HG03521 (cell line): ENCODE measurements at regions not wholly inside any gene's neighbourhood (a gene's known extent, or its start where the extent isn't known, plus 50 kb on each side); places are given as distances from the start of the nearest gene placed in this dataset.
"Not testable (repeated sequence)": the region's sequence is repeated elsewhere in the genome, so short reads cannot be mapped to it uniquely, and the experiment has no call there.

Experiments used
- ATAC-seq: cut with Tn5 transposase; IDR thresholded peaks from one replicate; pipeline ENCODE4 v1.9.1; 2021; ENCODE audit warnings: mild to moderate bottlenecking, moderate library complexity; ENCODE audit not compliant: unreplicated experiment

DNA sequence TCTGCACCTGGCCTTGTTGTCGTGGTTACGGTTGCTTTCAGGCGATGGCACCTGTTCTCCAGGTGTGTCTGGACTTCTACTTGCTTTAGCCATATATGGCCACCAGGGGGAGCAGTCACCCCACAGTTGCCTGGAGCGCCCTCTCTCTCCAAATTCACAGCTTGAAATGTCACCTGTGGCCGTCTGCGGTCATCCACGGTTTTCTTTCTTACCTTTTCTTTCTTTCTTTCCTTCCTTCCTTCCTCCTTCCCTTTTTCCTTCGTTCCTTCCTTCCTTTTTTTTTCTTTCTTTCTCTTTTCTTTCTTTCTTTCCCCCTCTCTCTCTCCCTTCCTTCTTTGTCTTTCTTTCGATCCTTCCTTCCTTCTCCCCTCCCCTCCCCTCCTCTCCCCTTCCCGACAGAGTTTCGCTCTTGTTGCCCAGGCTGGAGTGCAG lies 150.5 kb upstream of the VKORC1L1 start:
- peak; percentile 62 for ATAC-seq

DNA sequence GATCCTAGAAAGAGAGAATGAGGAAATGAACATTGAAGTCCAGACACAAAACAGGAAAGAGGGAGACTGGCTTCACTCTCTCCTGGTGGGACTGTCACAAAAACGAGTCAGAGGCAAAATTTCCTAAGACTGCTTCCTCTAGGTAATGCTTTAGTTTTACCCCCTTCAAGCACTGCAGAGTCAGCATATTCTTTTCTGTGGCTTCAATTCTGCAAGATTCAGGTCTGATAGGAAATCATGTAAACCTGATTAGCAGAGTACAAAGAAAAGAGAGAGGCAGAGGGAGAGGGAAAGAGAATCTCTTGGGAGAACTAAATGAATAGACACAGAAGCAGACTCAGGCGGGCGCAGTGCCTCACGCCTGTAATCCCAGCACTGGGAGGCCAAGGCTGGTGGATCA lies 145.7 kb upstream of the VKORC1L1 start:
- not testable (repeated sequence) for ATAC-seq

DNA sequence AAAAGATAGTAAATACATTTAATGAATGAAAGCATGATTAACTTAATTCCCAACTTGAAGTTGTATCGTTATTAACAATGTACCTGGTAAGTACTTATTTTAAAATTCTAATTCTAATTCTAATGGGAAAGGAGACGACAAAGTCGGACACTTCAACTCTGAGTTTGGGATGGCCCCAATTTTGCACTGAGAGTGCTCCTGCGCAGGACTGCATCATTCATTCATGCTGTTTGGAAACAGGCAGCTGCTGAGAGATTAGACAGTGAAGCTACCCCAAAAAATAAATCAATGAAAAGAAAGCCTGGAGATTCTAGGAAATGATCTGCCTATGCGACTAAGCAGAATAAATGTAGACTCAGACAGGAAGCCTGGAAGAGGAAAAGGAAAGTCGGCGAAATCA lies 141.7 kb upstream of the VKORC1L1 start:
- no peak for ATAC-seq

DNA sequence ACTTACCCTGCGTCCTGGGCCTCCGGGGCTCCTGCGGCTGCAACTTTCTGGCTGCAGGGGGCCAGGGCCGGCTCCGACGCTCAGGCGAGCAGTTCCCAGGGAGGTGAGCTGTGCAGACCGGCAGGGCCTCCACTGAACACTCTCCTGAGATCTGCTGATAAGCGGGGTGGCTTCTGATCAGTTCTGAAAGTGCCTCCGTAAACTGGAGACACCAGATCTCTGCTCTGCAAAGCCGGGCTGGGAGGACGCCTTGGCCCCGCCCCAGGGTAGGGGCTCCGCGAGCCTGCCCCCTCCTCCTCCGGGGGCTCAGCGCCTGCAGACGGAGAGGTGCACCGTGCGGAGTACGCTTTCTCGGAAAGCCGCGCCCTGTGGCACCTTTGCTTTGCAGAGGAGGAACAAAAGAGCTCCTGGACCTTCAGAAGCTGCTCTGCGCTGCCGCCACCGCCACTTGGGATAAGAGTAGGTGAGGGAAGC lies 141.3 kb upstream of the VKORC1L1 start:
- ATAC-seq = no peak

DNA sequence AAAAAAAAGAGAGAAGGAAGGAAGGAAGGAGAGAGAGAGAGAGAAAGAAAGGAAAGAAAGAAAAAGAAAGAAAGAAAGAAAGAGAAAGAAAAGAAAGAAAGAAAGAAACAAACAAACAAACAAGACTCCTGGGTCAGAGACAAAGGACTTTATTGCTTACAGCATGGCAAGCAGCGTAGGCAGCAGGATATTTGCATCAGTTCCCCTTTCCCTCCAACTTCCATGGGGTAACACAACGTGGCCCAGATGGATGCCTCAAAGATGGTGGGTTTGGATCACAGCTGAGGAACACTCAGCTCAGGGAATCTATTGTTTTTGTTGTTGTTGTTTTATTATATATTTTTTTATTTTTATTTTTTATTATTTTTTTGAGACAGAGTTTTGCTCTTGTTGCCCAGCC lies 128.5 kb upstream of the VKORC1L1 start:
- ATAC-seq = no peak

DNA sequence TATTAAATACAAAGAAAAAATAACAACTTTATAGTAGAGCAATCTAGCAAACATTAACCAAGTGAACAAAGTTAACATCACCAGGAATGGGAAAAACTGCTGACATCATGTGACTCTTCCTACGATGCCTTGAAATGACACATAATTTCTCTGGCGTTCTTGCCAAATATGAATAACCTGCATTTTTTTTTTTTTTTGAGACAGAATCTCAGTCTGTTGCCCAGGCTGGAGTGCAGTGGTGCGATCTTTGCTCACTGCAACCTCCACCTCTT lies 126.5 kb upstream of the VKORC1L1 start:
- ATAC-seq = no peak

DNA sequence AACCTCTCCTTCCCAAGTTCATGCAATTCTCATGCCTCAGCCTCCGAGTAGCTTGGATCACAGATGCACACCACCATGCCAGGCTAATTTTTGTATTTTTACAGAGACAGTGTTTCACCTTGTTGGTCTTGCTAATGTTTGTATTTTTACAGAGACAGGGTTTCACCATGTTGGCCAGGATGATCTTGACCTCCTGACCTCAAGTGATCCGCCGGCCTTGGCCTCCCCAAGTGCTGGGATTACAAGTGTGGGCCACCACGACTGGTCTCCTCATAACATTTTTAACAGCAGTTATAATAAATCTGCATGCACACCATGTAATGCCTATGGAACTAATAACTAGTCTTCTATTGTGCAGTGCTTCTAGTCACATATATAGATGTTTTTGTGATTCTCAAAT lies 123.8 kb upstream of the VKORC1L1 start:
- ATAC-seq = no peak

DNA sequence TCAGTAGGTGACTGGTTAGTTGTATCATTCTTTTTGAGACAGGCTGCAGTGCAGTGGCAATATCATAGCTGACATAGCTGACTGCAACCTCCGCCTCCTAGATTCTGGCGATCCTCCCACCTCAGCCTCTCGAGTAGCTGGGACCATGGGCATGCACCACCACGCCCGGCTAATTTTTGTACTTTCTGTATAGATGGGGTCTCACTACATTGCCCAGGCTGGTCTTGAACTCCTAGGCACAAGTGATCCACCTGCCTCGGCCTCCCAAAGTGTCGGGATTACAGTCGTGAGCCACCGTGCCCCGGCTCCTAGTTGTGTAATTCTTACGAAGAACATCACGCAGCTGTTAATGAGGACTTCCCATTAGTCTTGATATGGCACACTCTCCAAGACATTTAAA lies 123.4 kb upstream of the VKORC1L1 start:
- no peak for ATAC-seq

DNA sequence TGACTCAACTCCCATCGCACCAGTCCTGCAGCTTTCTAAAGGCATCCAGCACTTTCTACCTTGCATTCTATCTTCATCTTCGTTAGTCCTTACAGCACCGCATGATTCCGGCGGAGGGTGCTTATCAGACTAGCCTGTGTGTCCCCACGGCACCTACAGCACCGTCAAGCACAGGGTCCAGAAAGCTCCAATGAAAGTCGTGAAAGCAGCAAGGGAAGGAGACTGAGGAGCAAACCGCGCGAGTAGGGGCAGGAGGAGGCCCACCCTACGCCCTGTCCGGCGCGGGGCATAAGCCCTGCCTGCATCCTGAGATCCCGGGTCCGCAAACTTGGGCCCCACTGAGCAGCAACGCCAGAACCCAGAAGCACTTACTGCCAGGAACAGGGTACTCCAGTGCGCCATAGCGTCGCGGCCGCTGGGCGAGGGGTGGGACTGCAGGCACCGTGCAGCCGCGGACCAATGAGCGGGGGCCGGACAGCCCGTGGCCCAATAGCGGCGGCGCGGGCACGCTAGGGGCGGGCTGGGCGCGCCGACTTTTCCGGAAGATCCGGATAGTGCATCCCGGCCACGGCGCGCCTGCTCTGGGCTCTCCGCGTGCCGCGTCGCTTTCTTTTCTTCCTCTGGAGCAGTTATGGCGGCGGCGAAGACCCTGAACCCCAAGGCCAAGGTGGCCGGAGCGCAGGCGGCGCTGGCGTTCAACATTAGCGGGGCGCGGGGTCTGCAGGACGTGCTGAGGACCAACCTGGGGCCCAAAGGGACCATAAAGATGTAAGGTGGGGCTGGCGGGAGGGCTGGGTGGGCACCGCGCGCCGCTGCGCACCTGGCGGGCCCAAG lies 122.1 kb upstream of the VKORC1L1 start:
- ATAC-seq = peak; percentile 99

DNA sequence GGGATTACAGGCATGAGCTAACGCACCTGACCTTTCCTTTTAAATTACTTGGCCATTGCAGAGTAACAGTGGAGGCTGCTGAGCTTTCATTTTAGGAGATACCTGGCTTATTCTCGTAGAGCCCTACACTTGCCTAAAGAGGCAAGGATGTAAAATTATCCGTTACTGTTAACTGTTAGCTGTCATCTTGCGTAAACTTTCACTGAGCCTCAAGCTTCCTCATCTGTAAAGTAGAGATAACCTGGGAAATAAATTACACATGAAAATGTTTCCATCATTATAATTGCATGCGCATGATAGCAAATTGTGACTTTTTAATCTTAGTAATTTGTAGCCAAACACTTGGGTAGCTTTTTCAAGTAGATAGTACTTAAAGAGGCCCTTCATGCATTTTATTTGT lies 118.8 kb upstream of the VKORC1L1 start:
- ATAC-seq = not testable (repeated sequence)

DNA sequence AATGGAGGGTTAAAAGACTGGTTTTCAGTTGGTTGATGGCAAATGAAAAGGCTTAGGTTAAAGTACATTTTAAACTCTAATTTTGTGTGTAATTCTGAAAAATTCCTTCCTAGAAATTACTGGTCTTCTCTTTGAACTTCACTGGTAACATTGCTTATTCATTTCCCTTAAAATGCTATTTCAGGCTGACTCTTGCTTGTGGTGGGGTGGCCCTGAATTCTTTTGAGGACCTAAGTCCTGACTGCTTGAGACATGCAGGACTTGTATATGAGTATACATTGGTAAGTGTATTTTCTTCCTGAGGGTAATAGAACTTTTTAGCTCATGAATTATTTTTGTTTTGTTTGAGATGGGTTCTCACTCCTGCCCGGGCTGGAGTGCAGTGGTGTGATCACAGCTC lies 113.9 kb upstream of the VKORC1L1 start:
- ATAC-seq = not testable (repeated sequence)

DNA sequence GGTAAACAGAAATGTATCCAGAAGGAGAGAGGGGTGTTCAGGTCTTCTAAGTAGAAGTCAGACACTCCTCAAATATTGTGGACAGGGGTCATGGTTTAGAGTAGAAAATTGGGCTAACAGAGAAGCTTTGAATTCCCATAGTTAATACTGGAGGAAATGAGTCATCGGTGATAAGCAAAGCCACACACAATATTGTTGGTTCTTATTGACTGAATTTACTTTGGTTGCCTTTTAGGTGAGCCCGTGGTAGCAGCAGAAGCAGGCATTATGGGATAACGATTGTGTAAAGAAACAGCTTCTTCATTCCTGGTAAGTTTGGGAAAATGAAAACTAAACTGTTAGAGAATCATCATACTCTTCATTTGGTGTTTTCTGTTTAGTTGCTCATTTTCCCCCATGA lies 110.2 kb upstream of the VKORC1L1 start:
- not testable (repeated sequence) for ATAC-seq

DNA sequence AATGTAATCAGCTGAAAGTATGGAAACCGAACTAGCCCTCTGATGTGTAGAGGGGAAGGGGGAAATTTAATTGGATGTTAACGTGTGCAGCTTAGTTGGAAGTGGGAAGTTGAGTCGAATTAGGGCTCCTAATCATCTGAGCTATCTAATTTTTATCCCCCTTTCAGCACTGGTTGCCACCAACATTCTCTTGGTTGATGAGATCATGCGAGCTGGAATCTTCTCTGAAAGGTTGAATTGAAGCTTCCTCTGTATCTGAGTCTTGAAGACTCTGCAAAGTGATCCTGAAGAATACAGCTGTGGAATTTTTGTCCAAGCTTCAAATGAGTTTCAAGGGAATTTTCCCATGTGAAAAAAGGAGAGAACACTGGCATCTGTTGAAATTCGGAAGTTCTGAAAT lies 109.8 kb upstream of the VKORC1L1 start:
- not testable (repeated sequence) for ATAC-seq

DNA sequence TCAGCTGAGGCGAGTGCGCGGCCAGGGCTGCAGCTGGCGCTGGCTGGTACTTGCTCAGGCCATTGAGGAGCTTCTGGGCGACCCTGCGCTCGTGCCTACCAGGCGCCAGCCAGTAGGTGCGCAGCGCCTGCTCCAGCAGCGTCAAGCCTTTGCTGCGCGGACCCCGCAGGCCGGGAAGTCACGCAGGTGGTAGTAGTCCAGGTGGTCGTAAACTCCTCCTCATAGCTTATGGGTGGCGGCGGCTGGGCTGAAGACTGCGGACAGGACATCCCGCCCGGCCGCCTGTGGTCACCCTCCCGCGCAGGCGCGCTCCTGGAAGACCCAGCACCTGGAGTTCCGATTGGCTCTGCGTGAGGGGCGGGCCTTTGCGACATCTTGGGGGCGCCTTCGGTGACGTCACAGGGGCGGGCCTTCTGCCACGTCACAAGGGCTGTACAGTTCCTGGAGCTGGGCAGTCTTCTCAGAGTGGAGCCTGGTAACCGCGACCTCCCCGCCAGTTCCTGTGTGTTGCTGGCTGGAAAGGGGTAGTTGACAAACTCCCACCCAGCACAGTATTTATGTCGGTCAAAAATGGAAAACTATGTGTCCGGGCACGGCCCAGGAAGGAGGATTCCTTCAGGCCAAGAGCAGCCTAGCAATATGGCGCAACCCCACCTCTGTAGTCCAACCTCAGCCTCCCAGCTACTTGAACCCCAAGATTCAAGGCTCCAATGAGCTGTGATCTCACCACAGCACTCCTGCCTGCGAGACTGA lies 102.2 kb upstream of the VKORC1L1 start:
- ATAC-seq = peak; percentile 97

DNA sequence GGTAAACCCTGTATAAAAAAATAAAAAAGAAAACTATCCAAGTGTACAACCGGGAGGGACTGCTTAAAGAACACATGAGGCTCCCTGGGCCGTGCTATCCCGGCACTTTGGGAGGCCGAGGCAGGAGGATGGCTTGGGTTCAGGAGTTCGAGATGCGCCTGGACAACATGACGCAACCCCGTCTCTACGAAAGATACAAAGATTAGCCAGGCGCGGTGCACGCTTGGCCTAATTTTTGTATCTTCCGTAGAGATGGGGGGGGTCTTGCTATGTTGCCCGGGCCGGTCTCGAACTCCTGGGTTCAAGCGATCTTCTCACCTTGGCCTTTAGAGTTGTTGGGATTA lies 101.7 kb upstream of the VKORC1L1 start:
- not testable (repeated sequence) for ATAC-seq

DNA sequence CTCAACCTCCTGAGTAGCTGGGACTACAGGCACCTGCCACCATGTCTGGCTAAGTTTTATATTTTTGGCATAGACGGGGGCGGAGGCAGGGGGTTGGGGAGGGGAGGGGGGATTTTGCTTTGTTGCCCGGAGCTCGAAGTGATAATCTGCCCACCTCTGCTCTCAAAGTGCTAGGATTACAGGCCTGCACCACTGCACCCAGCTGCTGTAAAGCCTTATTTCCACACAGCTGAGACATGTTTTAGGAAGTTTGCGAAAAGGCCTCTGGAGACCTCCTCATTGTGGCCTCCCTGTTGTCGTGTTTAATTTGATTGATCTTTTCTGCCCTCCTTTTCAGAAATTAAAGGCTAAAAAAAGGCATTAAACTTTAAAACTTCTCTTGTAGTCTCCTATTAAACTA lies 96.2 kb upstream of the VKORC1L1 start:
- not testable (repeated sequence) for ATAC-seq

DNA sequence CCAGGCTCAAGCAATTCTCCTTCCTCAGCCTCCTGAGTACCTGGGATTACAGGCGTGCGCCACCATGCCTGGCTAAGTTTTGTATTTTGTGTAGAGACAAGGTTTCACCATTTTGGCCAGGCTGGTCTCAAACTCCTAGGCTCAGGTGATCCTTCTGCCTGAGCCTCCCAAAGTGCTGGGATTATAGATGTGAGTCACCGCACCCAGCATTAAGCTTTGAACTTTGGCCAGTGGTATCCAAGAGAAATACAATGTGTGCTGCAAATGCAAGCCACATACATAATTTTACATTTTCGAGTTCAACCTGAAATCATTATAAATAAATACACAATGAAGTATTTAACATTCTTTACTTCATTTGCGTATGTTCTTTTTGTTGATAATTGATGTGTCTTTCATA lies 82.9 kb upstream of the VKORC1L1 start:
- not testable (repeated sequence) for ATAC-seq

DNA sequence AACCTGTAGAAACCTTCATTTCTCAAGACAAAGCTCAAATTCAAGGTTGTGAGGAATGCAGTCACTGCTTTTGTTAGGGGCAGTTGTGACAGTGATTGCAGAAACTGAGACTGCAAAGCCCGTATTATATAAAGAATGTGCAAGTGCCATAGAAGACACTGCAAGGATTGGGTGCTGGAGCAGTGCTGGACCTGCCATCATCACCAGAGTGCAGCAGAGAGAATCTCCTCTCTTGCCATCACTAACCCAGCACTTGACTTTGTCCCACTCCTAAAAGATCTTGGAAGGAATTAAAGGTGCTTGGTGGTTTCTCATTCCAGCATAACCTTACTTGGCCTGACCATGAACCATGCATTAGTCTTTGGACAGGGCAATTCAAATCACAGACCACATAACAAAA lies 81.1 kb upstream of the VKORC1L1 start:
- not testable (repeated sequence) for ATAC-seq

DNA sequence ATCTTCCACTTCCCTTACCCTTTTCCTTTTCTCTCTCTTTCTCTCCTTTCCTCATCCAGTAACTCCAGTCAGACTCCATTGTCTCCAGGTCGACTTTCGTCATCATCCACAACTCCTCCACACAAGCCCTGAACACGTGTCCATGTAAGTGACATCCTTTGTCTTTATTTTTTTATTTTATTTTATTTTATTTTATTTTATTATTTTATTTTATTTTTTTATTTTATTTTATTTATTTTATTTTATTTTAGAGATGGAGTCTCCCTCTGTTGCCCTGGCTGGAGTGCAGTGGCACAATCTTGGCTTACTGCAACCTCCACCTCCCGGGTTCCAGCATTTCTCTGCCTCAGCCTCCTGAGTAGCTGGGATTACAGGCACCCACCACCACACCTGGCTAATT lies 80.1 kb upstream of the VKORC1L1 start:
- ATAC-seq = not testable (repeated sequence)

DNA sequence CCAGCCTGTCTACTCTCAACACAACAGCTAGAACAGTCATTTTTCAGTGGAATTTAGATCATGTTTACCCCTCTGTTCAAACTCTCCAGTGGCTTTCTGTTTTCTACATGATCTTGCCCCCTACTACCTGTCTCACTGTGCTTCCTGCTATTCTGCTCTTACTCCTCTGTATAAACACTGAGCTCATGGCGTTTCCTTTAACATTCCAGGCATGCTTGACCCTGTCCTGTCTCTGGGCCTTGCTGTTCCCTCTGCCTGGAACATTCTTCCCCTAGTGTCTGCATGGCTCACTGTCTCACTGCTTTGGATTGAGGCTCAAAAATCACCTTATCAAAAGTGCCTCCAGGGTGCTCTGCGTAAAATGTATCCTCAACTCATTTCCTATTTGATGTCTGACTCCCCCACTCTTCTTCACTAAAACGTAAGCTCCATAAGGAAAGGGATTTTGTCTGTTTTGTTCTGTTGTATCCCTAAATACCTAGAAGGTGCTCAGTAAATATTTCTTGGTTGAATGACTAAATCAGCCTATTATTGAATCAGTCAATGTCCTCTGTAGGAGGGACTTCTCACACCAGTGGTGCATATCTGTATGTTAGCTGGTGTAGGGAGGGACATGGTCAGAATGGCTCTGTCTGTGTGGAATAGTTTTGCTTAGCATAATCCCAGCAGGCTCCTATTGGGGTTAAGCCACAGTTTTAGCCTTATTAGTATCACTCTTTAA lies 78.0 kb upstream of the VKORC1L1 start:
- not testable (repeated sequence) for ATAC-seq

DNA sequence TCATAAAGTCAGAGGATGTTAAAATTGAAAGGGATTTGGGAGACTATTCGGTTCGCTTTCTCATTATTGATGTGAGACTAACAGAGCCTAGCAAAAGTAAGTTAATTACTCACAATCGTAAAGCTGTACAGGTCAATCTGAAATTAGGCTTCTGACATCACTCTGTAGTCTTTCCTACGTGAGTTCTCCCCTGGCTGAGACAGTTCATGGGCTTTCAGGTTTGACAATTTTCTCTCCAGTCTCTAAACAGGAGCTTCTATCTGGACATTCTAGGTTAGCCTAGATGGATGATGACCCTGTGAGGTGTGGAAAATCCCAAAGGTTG lies 77.5 kb upstream of the VKORC1L1 start:
- ATAC-seq = not testable (repeated sequence)

DNA sequence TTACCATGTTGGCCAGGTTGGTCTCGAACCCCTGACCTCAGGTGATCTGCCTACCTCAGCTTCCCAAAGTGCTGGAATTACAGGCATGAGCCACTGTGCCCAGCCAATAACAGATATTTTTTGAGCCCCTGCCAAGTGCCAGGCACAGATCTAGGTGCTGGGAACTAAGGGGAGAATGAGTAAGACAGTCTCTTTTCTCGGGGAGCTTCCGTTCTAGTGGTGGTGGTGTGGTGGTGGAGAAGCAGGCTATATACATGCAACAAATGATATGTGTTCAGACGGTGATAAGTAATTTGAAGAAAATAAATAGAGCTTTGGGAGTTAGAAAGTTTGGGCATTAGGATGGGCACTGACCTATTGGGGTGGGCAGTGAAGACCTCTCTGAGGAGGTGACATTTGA lies 76.7 kb upstream of the VKORC1L1 start:
- no peak for ATAC-seq
